Smooth muscle cell (in vitro differentiated cells): ENCODE measurements at regions not wholly inside any gene's neighbourhood (a gene's known extent, or its start where the extent isn't known, plus 50 kb on each side); places are given as distances from the start of the nearest gene placed in this dataset.

ENCODE experiments used
- DNase-seq: peaks from one replicate; lab custom pipeline; 2025; ENCODE audit not compliant: unreplicated experiment; lab: John Stamatoyannopoulos, UW
- H2AFZ ChIP-seq: fragments of 200-600 bp; sonication (generic); 2 replicates; pipeline ENCODE4 v1.6.0; 2016; ENCODE audit warnings: antibody characterized with exemption, low read depth, mild to moderate bottlenecking
- H3F3A ChIP-seq: fragments of 200-600 bp; sonication (generic); 2 replicates; pipeline ENCODE4 v1.6.0; 2017; ENCODE audit warnings: antibody characterized with exemption, low read depth
- H3K27ac ChIP-seq: fragments of 200-600 bp; sonication (generic); 2 replicates; pipeline ENCODE4 v1.5.1; 2016; ENCODE audit warnings: low read depth, mild to moderate bottlenecking
- H3K27me3 ChIP-seq: fragments of 200-600 bp; sonication (generic); 2 replicates; pipeline ENCODE4 v1.6.1; 2016; ENCODE audit warnings: low read depth, mild to moderate bottlenecking
- H3K36me3 ChIP-seq: fragments of 200-600 bp; sonication (generic); 2 replicates; pipeline ENCODE4 v1.5.1; 2016; ENCODE audit warnings: low read depth
- H3K4me1 ChIP-seq: fragments of 200-600 bp; sonication (generic); 2 replicates; pipeline ENCODE4 v1.5.1; 2016; ENCODE audit warnings: low read depth
- H3K4me2 ChIP-seq: fragments of 200-600 bp; sonication (generic); 2 replicates; pipeline ENCODE4 v1.6.0; 2016; ENCODE audit warnings: mild to moderate bottlenecking
- H3K4me3 ChIP-seq: fragments of 200-600 bp; sonication (generic); 2 replicates; pipeline ENCODE4 v1.5.1; 2016; ENCODE audit warnings: mild to moderate bottlenecking
- H3K79me2 ChIP-seq: fragments of 200-600 bp; sonication (generic); 2 replicates; pipeline ENCODE4 v1.6.0; 2016; ENCODE audit warnings: low read depth, mild to moderate bottlenecking
- H3K9ac ChIP-seq: fragments of 200-600 bp; sonication (generic); 2 replicates; pipeline ENCODE4 v1.6.0; 2016; ENCODE audit warnings: low read depth
- H3K9me3 ChIP-seq: fragments of 200-600 bp; sonication (generic); replicated peaks from 2 replicates; pipeline ENCODE4 v1.5.1; 2016; ENCODE audit warnings: low read depth
- H4K20me1 ChIP-seq: fragments of 200-600 bp; sonication (generic); 2 replicates; pipeline ENCODE4 v1.6.0; 2016; ENCODE audit warnings: low read depth
- WGBS: methylation state at CpG from one replicate; pipeline ENCODE4 v1.1.7; 2016; ENCODE audit warnings: low lambda C conversion rate; 5-methylcytosine and 5-hydroxymethylcytosine counted together
- TF ChIP-seq, protein P1 (sequence below): fragments of 200-600 bp; sonication (generic); IDR thresholded peaks from 2 replicates; pipeline ENCODE4 v1.5.1; 2017; ENCODE audit warnings: borderline replicate concordance, mild to moderate bottlenecking, antibody characterized with exemption; ENCODE audit not compliant: insufficient read depth, poor library complexity, severe bottlenecking

GRCh38 chr13:64471916-64472315 is 2758.2 kb downstream of the PCDH9 start:
- H3K4me1 ChIP-seq = no peaks in the 10 kb centered on the region
- H3K27me3 ChIP-seq = no peaks in the 10 kb centered on the region
- H4K20me1 ChIP-seq = no peaks in the 10 kb centered on the region
- H3K27ac ChIP-seq = no peak overlapping the region
- H2AFZ ChIP-seq = peak overlapping the region; percentile 54
- no peak for DNase-seq
- no peak overlapping the region for H3K4me2 ChIP-seq
- H3K9me3 ChIP-seq = no peaks in the 10 kb centered on the region
- H3F3A ChIP-seq = no peaks in the 10 kb centered on the region
- no peak overlapping the region for H3K4me3 ChIP-seq
- H3K79me2 ChIP-seq = no peaks in the 10 kb centered on the region
- WGBS = 71% methylated on average over 2 of the region's 2 CpGs
- H3K36me3 ChIP-seq = no peaks in the 10 kb centered on the region
- H3K9ac ChIP-seq = no peak overlapping the region
- TF ChIP-seq, protein P1, sequence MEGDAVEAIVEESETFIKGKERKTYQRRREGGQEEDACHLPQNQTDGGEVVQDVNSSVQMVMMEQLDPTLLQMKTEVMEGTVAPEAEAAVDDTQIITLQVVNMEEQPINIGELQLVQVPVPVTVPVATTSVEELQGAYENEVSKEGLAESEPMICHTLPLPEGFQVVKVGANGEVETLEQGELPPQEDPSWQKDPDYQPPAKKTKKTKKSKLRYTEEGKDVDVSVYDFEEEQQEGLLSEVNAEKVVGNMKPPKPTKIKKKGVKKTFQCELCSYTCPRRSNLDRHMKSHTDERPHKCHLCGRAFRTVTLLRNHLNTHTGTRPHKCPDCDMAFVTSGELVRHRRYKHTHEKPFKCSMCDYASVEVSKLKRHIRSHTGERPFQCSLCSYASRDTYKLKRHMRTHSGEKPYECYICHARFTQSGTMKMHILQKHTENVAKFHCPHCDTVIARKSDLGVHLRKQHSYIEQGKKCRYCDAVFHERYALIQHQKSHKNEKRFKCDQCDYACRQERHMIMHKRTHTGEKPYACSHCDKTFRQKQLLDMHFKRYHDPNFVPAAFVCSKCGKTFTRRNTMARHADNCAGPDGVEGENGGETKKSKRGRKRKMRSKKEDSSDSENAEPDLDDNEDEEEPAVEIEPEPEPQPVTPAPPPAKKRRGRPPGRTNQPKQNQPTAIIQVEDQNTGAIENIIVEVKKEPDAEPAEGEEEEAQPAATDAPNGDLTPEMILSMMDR = peak; percentile 50

GRCh38 chr13:64470751-64471150 is 2759.4 kb downstream of the PCDH9 start:
- H3K4me2 ChIP-seq = no peak overlapping the region
- no peaks in the 10 kb centered on the region for H3K9me3 ChIP-seq
- no peaks in the 10 kb centered on the region for H3K36me3 ChIP-seq
- no peak overlapping the region for H3K27ac ChIP-seq
- no peak for DNase-seq
- H4K20me1 ChIP-seq = no peaks in the 10 kb centered on the region
- H2AFZ ChIP-seq = no peak overlapping the region
- H3K27me3 ChIP-seq = no peaks in the 10 kb centered on the region
- 67% methylated on average over 1 of the region's 1 CpG for WGBS
- H3K4me3 ChIP-seq = no peak overlapping the region
- TF ChIP-seq, protein P1 = no peak
- H3K79me2 ChIP-seq = no peaks in the 10 kb centered on the region
- no peaks in the 10 kb centered on the region for H3F3A ChIP-seq
- no peak overlapping the region for H3K9ac ChIP-seq
- no peaks in the 10 kb centered on the region for H3K4me1 ChIP-seq

- whole genome bisulfite sequencing = 97% methylated on average over 3 of the region's 3 CpGs
- no peak for DNase-seq
- Histone ChIP-seq H3K4me3 (no peak overlapping the region), H2AFZ (no peak overlapping the region), H3K36me3 (no peaks in the 10 kb centered on the region), H3K9me3 (no peaks in the 10 kb centered on the region), H3K9ac (no peak overlapping the region), H3K79me2 (no peaks in the 10 kb centered on the region), H3K27ac (no peak overlapping the region), H3K4me1 (no peaks in the 10 kb centered on the region), H3K4me2 (no peak overlapping the region), H3F3A (no peaks in the 10 kb centered on the region), H4K20me1 (no peaks in the 10 kb centered on the region), H3K27me3 (peaks cover 13% of the 10 kb centered on the region)
- TF ChIP-seq, protein P1 = no peak
Observed at GRCh38 chr13:64459778-64460177, 2770.4 kb downstream of the PCDH9 start.

DNA sequence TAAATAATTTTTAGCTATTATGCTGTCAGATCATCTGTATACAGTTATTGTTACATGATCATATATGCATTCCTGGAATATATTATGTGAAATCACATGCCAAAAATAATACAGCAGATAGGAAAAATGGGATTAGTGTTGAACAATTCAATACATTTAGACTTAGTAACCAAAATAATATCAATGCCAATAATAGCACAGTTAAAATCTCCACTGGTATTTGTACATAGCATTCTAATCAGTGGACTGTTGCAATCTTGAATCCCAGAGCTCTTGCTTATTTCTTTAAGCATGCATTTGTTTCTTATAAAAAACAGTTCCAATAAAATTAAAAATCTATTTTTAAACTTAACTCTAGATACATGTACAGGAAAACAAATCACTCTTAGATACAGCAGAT is 2772.2 kb downstream of the PCDH9 start:
- Histone ChIP-seq H3K79me2 (no peaks in the 10 kb centered on the region), H3K27ac (no peak overlapping the region), H3K27me3 (peaks cover 13% of the 10 kb centered on the region), H3K9me3 (no peaks in the 10 kb centered on the region), H3F3A (peaks cover 3% of the 10 kb centered on the region), H3K36me3 (no peaks in the 10 kb centered on the region), H3K4me2 (no peak overlapping the region), H3K9ac (no peak overlapping the region), H4K20me1 (no peaks in the 10 kb centered on the region), H3K4me3 (no peak overlapping the region), H2AFZ (no peak overlapping the region), H3K4me1 (peaks cover 3% of the 10 kb centered on the region)
- TF ChIP-seq, protein P1 = no peak
- DNase-seq = no peak
